Activated T-helper 1 cell treated with anti-CD3 and anti-CD28 coated beads, Interleukin-12 subunit alpha, Interleukin-12 subunit beta, Interleukin-2, Interleukin-4 antibody, amounts not matched to agents 30 ng/mL and 10 ng/mL and 1 ng/mL, durations not matched to agents 14 hours and 24 hours and 36 hours (primary cell): ENCODE measurements at regions not wholly inside any gene's neighbourhood (a gene's known extent, or its start where the extent isn't known, plus 50 kb on each side); places are given as distances from the start of the nearest gene placed in this dataset.
"Not testable (repeated sequence)": the region's sequence is repeated elsewhere in the genome, so short reads cannot be mapped to it uniquely, and the experiment has no call there.

ENCODE experiments used
- DNase-seq: peaks from one replicate; pipeline ENCODE4 v3.0.0; 2021; ENCODE audit warnings: low spot score
- H3K27ac Mint-ChIP-seq: one replicate; pipeline ENCODE4 v1.8.0; 2021; ENCODE audit warnings: mild to moderate bottlenecking, mixed read lengths
- H3K27me3 Mint-ChIP-seq: one replicate; pipeline ENCODE4 v1.8.0; 2022; ENCODE audit warnings: mild to moderate bottlenecking, moderate library complexity, mixed read lengths; ENCODE audit not compliant: insufficient read depth
- H3K36me3 Mint-ChIP-seq: one replicate; pipeline ENCODE4 v1.8.0; 2021; ENCODE audit warnings: low read depth, mixed read lengths
- H3K4me1 Mint-ChIP-seq: one replicate; pipeline ENCODE4 v1.8.0; 2021; ENCODE audit warnings: low read depth, mixed read lengths
- H3K4me3 Mint-ChIP-seq: one replicate; pipeline ENCODE4 v1.8.0; 2021; ENCODE audit warnings: mild to moderate bottlenecking, moderate library complexity, mixed read lengths
- H3K9me3 Mint-ChIP-seq: one replicate; pipeline ENCODE4 v1.8.0; 2021; ENCODE audit warnings: mixed read lengths
- intact Hi-C: fragments of 100-400 bp; cut with micrococcal nuclease; formaldehyde crosslinking; loops from one replicate; pipeline ENCODE4 v1.15.1; 2024

- intact Hi-C loops = no loop called here
- Mint-ChIP-seq H3K27ac (no peak overlapping the region), H3K36me3 (no peaks in the 10 kb centered on the region), H3K9me3 (peaks cover 5% of the 10 kb centered on the region), H3K4me1 (no peaks in the 10 kb centered on the region), H3K4me3 (no peak overlapping the region), H3K27me3 (no peaks in the 10 kb centered on the region)
- DNase-seq = no peak
These were observed 121.2 kb upstream of the CXXC4 start for GRCh38 chr4:104615926-104616325.

GRCh38 chr4:104616401-104616820 lies 121.7 kb upstream of the CXXC4 start:
- H3K36me3 Mint-ChIP-seq = no peaks in the 10 kb centered on the region
- H3K4me3 Mint-ChIP-seq = no peak overlapping the region
- DNase-seq = no peak
- H3K27me3 Mint-ChIP-seq = no peaks in the 10 kb centered on the region
- no peak overlapping the region for H3K27ac Mint-ChIP-seq
- no peaks in the 10 kb centered on the region for H3K4me1 Mint-ChIP-seq
- H3K9me3 Mint-ChIP-seq = peaks cover 5% of the 10 kb centered on the region
- intact Hi-C loops = no loop called here

GRCh38 chr4:104625706-104626105 lies 131.0 kb upstream of the CXXC4 start:
- intact Hi-C loops = no loop called here
- Mint-ChIP-seq H3K9me3 (peaks cover 3% of the 10 kb centered on the region), H3K27ac (no peak overlapping the region), H3K4me3 (no peak overlapping the region), H3K4me1 (no peaks in the 10 kb centered on the region), H3K36me3 (no peaks in the 10 kb centered on the region), H3K27me3 (no peaks in the 10 kb centered on the region)
- no peak for DNase-seq

GRCh38 chr4:104629601-104630000 lies 134.9 kb upstream of the CXXC4 start:
- Mint-ChIP-seq H3K4me3 (no peak overlapping the region), H3K36me3 (no peaks in the 10 kb centered on the region), H3K4me1 (no peaks in the 10 kb centered on the region), H3K27ac (no peak overlapping the region), H3K27me3 (no peaks in the 10 kb centered on the region), H3K9me3 (no peaks in the 10 kb centered on the region)
- intact Hi-C loops = no loop called here
- DNase-seq = no peak

- DNase-seq = no peak
- no peak overlapping the region for H3K4me3 Mint-ChIP-seq
- intact Hi-C loops = no loop called here
- no peaks in the 10 kb centered on the region for H3K9me3 Mint-ChIP-seq
- H3K27ac Mint-ChIP-seq = no peak overlapping the region
- H3K27me3 Mint-ChIP-seq = no peaks in the 10 kb centered on the region
- H3K36me3 Mint-ChIP-seq = no peaks in the 10 kb centered on the region
- H3K4me1 Mint-ChIP-seq = no peaks in the 10 kb centered on the region
These were observed 135.6 kb upstream of the CXXC4 start for GRCh38 chr4:104630272-104630671.

- Mint-ChIP-seq H3K27me3 (no peaks in the 10 kb centered on the region), H3K9me3 (no peaks in the 10 kb centered on the region), H3K4me3 (no peak overlapping the region), H3K36me3 (no peaks in the 10 kb centered on the region), H3K27ac (no peak overlapping the region), H3K4me1 (no peaks in the 10 kb centered on the region)
- no peak for DNase-seq
- intact Hi-C loops = no loop called here
These were observed 136.3 kb upstream of the CXXC4 start for GRCh38 chr4:104631000-104631399.

- no peak for DNase-seq
- Mint-ChIP-seq H3K27ac (no peak overlapping the region), H3K9me3 (no peaks in the 10 kb centered on the region), H3K4me1 (no peaks in the 10 kb centered on the region), H3K27me3 (no peaks in the 10 kb centered on the region), H3K36me3 (no peaks in the 10 kb centered on the region), H3K4me3 (no peak overlapping the region)
- intact Hi-C loops = no loop called here
These were observed 146.7 kb upstream of the CXXC4 start for GRCh38 chr4:104641418-104641817.

- Mint-ChIP-seq H3K4me1 (no peaks in the 10 kb centered on the region), H3K27ac (no peak overlapping the region), H3K36me3 (no peaks in the 10 kb centered on the region), H3K27me3 (no peaks in the 10 kb centered on the region), H3K9me3 (no peaks in the 10 kb centered on the region), H3K4me3 (no peak overlapping the region)
- intact Hi-C loops = no loop called here
- no peak for DNase-seq
These were observed 147.8 kb upstream of the CXXC4 start for GRCh38 chr4:104642521-104642920.

GRCh38 chr4:104643805-104644204 lies 149.1 kb upstream of the CXXC4 start:
- no peak for DNase-seq
- Mint-ChIP-seq H3K36me3 (no peaks in the 10 kb centered on the region), H3K4me3 (no peak overlapping the region), H3K27me3 (no peaks in the 10 kb centered on the region), H3K9me3 (no peaks in the 10 kb centered on the region), H3K27ac (no peak overlapping the region), H3K4me1 (no peaks in the 10 kb centered on the region)
- intact Hi-C loops = no loop called here

- intact Hi-C loops = no loop called here
- DNase-seq = no peak
- H3K4me1 Mint-ChIP-seq = no peaks in the 10 kb centered on the region
- no peak overlapping the region for H3K4me3 Mint-ChIP-seq
- H3K36me3 Mint-ChIP-seq = no peaks in the 10 kb centered on the region
- H3K9me3 Mint-ChIP-seq = no peaks in the 10 kb centered on the region
- H3K27ac Mint-ChIP-seq = no peak overlapping the region
- H3K27me3 Mint-ChIP-seq = no peaks in the 10 kb centered on the region
These were observed 154.9 kb upstream of the CXXC4 start for GRCh38 chr4:104649631-104650030.

- H3K27me3 Mint-ChIP-seq, H3K27ac Mint-ChIP-seq, DNase-seq, H3K36me3 Mint-ChIP-seq, intact Hi-C loops, H3K4me3 Mint-ChIP-seq, H3K4me1 Mint-ChIP-seq: not testable (repeated sequence)
- H3K9me3 Mint-ChIP-seq = peaks cover 11% of the 10 kb centered on the region
These were observed 167.6 kb upstream of the CXXC4 start for GRCh38 chr4:104662269-104662668.

- Mint-ChIP-seq H3K4me1 (no peaks in the 10 kb centered on the region), H3K27ac (no peak overlapping the region), H3K36me3 (no peaks in the 10 kb centered on the region), H3K27me3 (no peaks in the 10 kb centered on the region), H3K9me3 (peaks cover 6% of the 10 kb centered on the region), H3K4me3 (no peak overlapping the region)
- no peak for DNase-seq
- intact Hi-C loops = no loop called here
These were observed 182.4 kb upstream of the CXXC4 start for GRCh38 chr4:104677116-104677515.

GRCh38 chr4:104682311-104682710 lies 187.6 kb upstream of the CXXC4 start:
- Mint-ChIP-seq H3K4me1 (no peaks in the 10 kb centered on the region), H3K4me3 (no peak overlapping the region), H3K36me3 (no peaks in the 10 kb centered on the region), H3K9me3 (no peaks in the 10 kb centered on the region), H3K27ac (no peak overlapping the region), H3K27me3 (no peaks in the 10 kb centered on the region)
- intact Hi-C loops = loop anchor here (5.0 kb wide), 1 partner anchor 845 kb away; no protein-coding TSS in a partner anchor
- DNase-seq = no peak

GRCh38 chr4:104693601-104694201 lies 199.0 kb upstream of the CXXC4 start:
- peaks cover 7% of the 10 kb centered on the region for H3K9me3 Mint-ChIP-seq
- no peak overlapping the region for H3K27ac Mint-ChIP-seq
- no peaks in the 10 kb centered on the region for H3K27me3 Mint-ChIP-seq
- intact Hi-C loops = no loop called here
- no peak for DNase-seq
- H3K36me3 Mint-ChIP-seq = no peaks in the 10 kb centered on the region
- H3K4me1 Mint-ChIP-seq = no peaks in the 10 kb centered on the region
- H3K4me3 Mint-ChIP-seq = no peak overlapping the region
